HCT116 (cell line): ENCODE measurements at regions not wholly inside any gene's neighbourhood (a gene's known extent, or its start where the extent isn't known, plus 50 kb on each side); places are given as distances from the start of the nearest gene placed in this dataset.

Experiments
- ATAC-seq: fragments of 200-7000 bp; cut with Tn5 transposase; 2 replicates; pipeline ENCODE4 v1.9.1; 2020; ENCODE audit warnings: mild to moderate bottlenecking, moderate library complexity
- BruUV-seq: library from RNA; stranded (reverse); fragments of 400-500 nt; replicated peaks from 2 replicates; lab custom pipeline; 2021; lab: Mats Ljungman, UMichigan
- CTCF ChIA-PET: fragments of 300-600 bp; sonication (Branson Sonifier 250); formaldehyde crosslinking; loops from one replicate; lab custom pipeline; 2021; ENCODE audit warnings: antibody characterized with exemption; lab: Charles Lee
- POLR2A ChIA-PET: fragments of 300-600, 350-600 bp; sonication (Branson Sonifier 250); formaldehyde crosslinking; loops from one replicate; lab custom pipeline; 2021; ENCODE audit warnings: antibody characterized with exemption; lab: Charles Lee
- RAD21 ChIA-PET, 2 experiments: fragments of 300-600 bp; sonication (Branson Sonifier 250); formaldehyde crosslinking; loops; one replicate each; lab custom pipeline; 2023; ENCODE audit warnings: low total read pairs in 2 of 2; ENCODE audit not compliant: uncharacterized antibody in 2 of 2, unreplicated experiment in 2 of 2, low non-redundant PET in 1 of 2; lab: Charles Lee
- DNase-seq: peaks from one replicate; pipeline ENCODE4 v3.0.0-alpha.2; 2010; ENCODE audit warnings: low read depth, low spot score
- H2AFZ ChIP-seq: fragments of 200-600 bp; shearing (Covaris generic), sonication (generic); 2 replicates; pipeline ENCODE4 v1.6.1; 2017; ENCODE audit warnings: low read depth, mixed run types, mixed read lengths, antibody characterized with exemption, low read length; ENCODE audit not compliant: poor library complexity, severe bottlenecking
- H3K27ac ChIP-seq: 2 replicates; pipeline ENCODE4 v1.5.1; 2012; ENCODE audit warnings: low read depth, low read length
- H3K27me3 ChIP-seq: fragments of 200-600 bp; sonication (generic); 2 replicates; pipeline ENCODE4 v1.6.1; 2016; ENCODE audit warnings: mixed run types, low read length, mixed read lengths; ENCODE audit not compliant: insufficient read depth
- H3K36me3 ChIP-seq, 2 experiments: fragments of 200-500 bp in 1 of 2; fragments of 200-600 bp in 1 of 2; sonication (Bioruptor generic) in 1 of 2; sonication (generic) in 1 of 2; 2 replicates each; pipeline versions ENCODE4 v1.5.1 to v1.6.1; 2014 to 2016; ENCODE audit warnings: low read length in 2 of 2, inconsistent platforms in 1 of 2, mixed read lengths in 1 of 2, mixed run types in 1 of 2; ENCODE audit not compliant: insufficient read depth in 2 of 2, control insufficient read depth in 1 of 2
- H3K4me1 ChIP-seq, 2 experiments: fragments of 200-600 bp in 1 of 2; sonication (generic) in 1 of 2; 2 replicates each; pipeline versions ENCODE4 v1.5.1 to v1.6.1; 2012 to 2017; ENCODE audit warnings: low read length in 2 of 2, inconsistent platforms in 1 of 2, mild to moderate bottlenecking in 1 of 2, mixed read lengths in 1 of 2, mixed run types in 1 of 2, moderate library complexity in 1 of 2; ENCODE audit not compliant: insufficient read depth in 2 of 2, control insufficient read depth in 1 of 2
- H3K4me2 ChIP-seq: fragments of 200-600 bp; sonication (generic); 2 replicates; pipeline ENCODE4 v1.6.1; 2017; ENCODE audit warnings: mixed run types, low read length, mixed read lengths
- H3K4me3 ChIP-seq, 2 experiments: fragments of 200-600 bp in 1 of 2; sonication (generic) in 1 of 2; replicated peaks in 1 of 2; 2 replicates each; pipeline ENCODE4 v1.5.1; 2011 to 2016; ENCODE audit warnings: low read length in 2 of 2, control low read depth in 1 of 2, low read depth in 1 of 2, mild to moderate bottlenecking in 1 of 2, mixed read lengths in 1 of 2, mixed run types in 1 of 2
- H3K79me2 ChIP-seq: fragments of 200-600 bp; sonication (generic); 2 replicates; pipeline ENCODE4 v1.6.1; 2017; ENCODE audit warnings: mild to moderate bottlenecking, mixed run types, low read length, moderate library complexity, mixed read lengths; ENCODE audit not compliant: insufficient read depth
- H3K9ac ChIP-seq: fragments of 200-600 bp; sonication (generic); 2 replicates; pipeline ENCODE4 v1.6.1; 2016; ENCODE audit warnings: low read length, mixed read lengths
- H3K9me2 ChIP-seq: fragments of 200-600 bp; sonication (generic), shearing (Covaris generic); 2 replicates; pipeline ENCODE4 v1.6.1; 2017; ENCODE audit warnings: mixed run types, mild to moderate bottlenecking, moderate library complexity; ENCODE audit not compliant: insufficient read depth
- H3K9me3 ChIP-seq, 2 experiments: fragments of 200-500 bp in 1 of 2; fragments of 200-600 bp in 1 of 2; sonication (Bioruptor generic) in 1 of 2; sonication (generic) in 1 of 2; 2 replicates each; pipeline ENCODE4 v1.6.1; 2014 to 2017; ENCODE audit warnings: low read length in 2 of 2, mixed read lengths in 2 of 2, inconsistent platforms in 1 of 2, low read depth in 1 of 2, mild to moderate bottlenecking in 1 of 2, mixed run types in 1 of 2, moderate library complexity in 1 of 2; ENCODE audit not compliant: control insufficient read depth in 1 of 2, insufficient read depth in 1 of 2
- H4K20me1 ChIP-seq: fragments of 200-600 bp; sonication (generic), shearing (Covaris generic); 2 replicates; pipeline ENCODE4 v1.6.1; 2017; ENCODE audit warnings: mixed run types, mild to moderate bottlenecking, moderate library complexity; ENCODE audit not compliant: insufficient read depth
- CEBPB ChIP-seq: IDR thresholded peaks from 2 replicates; pipeline ENCODE4 v1.6.1; 2012; ENCODE audit warnings: low read depth
- EGR1 ChIP-seq: IDR thresholded peaks from 2 replicates; pipeline ENCODE4 v1.6.1; 2012; ENCODE audit warnings: low read depth
- ELF1 ChIP-seq: IDR thresholded peaks from 2 replicates; pipeline ENCODE4 v1.6.1; 2012; ENCODE audit warnings: low read depth, borderline replicate concordance
- POLR2AphosphoS5 ChIP-seq: IDR thresholded peaks from 2 replicates; pipeline ENCODE4 v1.6.1; 2011; ENCODE audit warnings: mild to moderate bottlenecking, low read depth, low read length, moderate library complexity
- REST ChIP-seq: IDR thresholded peaks from 2 replicates; pipeline ENCODE4 v1.6.1; 2012; ENCODE audit warnings: low read depth
- SRF ChIP-seq: IDR thresholded peaks from 2 replicates; pipeline ENCODE4 v1.6.1; 2012; ENCODE audit warnings: low read depth
- YY1 ChIP-seq: IDR thresholded peaks from 2 replicates; pipeline ENCODE4 v1.6.1; 2011; ENCODE audit warnings: low read length, low read depth, moderate library complexity, mild to moderate bottlenecking; ENCODE audit not compliant: insufficient replicate concordance; ENCODE audit errors: extremely low read depth
- intact Hi-C: fragments of 100-400 bp; cut with micrococcal nuclease; formaldehyde crosslinking; loops from 2 replicates; pipeline ENCODE4 v1.10.0; 2022

- Histone ChIP-seq H3K9me3 (peaks cover 0 to 6% of the 10 kb centered on the region in 2 experiments; a peak in 1 of 4 replicates), H2AFZ (no peak overlapping the region), H3K4me2 (no peak overlapping the region), H3K27ac (no peak overlapping the region), H4K20me1 (no peaks in the 10 kb centered on the region), H3K4me3 (no peak overlapping the region), H3K9ac (no peak overlapping the region), H3K4me1 (no peaks in the 10 kb centered on the region), H3K9me2 (no peaks in the 10 kb centered on the region), H3K79me2 (no peaks in the 10 kb centered on the region), H3K36me3 (no peaks in the 10 kb centered on the region), H3K27me3 (no peaks in the 10 kb centered on the region)
- intact Hi-C loops: no loop called here
- ATAC-seq (no peak), DNase-seq (no peak)
- CTCF ChIA-PET: no interaction called here
- RAD21 ChIA-PET: no interaction called here
- BruUV-seq: no TSS peak
- POLR2A ChIA-PET: no interaction called here
- TF ChIP-seq EGR1 (no peak), SRF (no peak), REST (no peak), YY1 (no peak), POLR2AphosphoS5 (no peak), CEBPB (no peak), ELF1 (no peak)
These were observed 193.6 kb upstream of the SEL1L start for GRCh38 chr14:81727218-81727617.
